ENCODE measurements at regions not wholly inside any gene's neighbourhood (a gene's known extent, or its start where the extent isn't known, plus 50 kb on each side); places are given as distances from the start of the nearest gene placed in this dataset.

DNA sequence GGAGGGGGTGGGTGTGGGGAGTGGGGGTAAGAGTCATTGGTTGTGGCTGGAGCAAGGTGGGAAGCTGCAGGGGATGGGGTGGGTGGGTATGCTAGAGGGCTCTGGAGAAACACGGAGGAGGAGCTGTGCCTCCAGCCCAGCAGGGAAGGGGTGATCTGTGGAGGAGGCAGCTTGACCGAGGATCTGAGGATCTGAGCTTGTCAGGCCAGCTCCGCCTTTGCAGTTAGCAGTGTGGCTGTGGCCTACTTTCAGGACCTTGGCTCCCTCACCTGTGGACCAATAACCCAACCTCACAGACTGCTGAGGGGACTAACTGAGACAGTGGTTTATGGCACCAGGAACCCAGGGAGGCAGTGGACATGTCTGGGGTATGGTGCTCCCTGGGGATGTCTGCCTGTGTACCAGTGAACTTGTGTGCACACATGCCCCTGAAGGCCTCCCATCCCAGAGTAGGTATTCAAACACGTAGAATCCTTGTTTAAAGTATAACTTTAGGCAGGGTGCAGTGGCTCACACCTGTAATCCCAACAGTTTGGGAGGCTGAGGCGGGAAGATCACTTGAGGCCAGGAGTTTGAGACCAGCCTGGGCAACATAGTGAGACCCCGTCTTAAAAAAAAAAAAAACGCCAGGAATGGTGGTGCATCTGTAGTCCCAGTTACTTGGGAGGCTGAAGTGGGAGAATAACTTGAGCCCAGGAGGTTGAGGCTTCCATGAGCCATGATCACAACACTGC, 52.5 kb upstream of the LINGO1 start:
- ATAC-seq (replicated peaks in 6 of 8), result no peak
- Histone ChIP-seq H3K4me3 (no peak overlapping the region), H3K4me1 (replicated peaks in 1 of 2) (peaks cover 6 to 20% of the 10 kb centered on the region in 2 donors), H3K27ac (no peak overlapping the region)
- in situ Hi-C loops (cut with MboI; ENCODE audit: low pct_unique_long_range_greater_than_20kb in 2 of 9, low sequenced_read_pairs in 9 of 9, unreplicated experiment in 9 of 9), result no loop called here
- 0 to 100% (median 100%) methylated on average over 1 to 2 of the region's 7 CpGs; no CpG with 5 or more reads in 2 of the 10 experiments for WGBS, 10 experiments

DNA sequence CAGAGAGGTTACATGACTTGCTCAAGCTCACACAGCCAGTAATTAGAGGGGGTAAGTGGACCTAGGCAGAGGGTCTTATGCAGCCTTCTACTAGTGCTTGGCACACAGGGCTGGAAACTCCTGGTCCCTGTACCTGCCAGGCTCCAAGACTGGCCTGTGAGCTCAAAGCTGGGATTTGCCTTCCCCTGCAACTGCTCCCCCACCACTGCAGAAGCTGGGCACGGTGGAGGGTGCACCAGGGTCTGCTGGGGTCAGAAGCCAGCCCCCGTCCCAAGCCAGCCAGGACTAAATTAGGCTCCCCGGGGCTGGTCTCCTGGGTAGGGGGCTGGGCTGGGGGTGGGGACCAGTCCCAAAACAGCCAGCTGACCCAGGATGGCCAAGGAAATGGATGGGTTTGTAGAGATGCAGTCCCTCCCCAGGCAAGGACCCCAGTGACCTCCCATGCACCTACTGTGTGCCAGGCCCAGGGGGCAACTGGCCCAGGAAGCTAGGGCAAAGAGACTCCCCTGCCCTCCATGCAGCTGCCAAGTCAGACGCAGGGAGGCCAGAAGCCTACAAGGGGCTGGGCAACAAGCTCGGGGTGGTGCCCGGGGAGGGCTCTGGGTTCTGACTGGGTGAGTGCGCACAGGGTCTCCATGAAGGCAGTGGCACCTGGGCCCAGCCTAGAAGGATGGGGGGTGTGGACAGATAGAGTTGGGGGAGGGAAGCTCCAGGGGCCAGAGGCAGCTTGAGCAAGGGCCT, 51.8 kb upstream of the LINGO1 start:
- in situ Hi-C loops (cut with MboI; ENCODE audit: low pct_unique_long_range_greater_than_20kb in 2 of 9, low sequenced_read_pairs in 9 of 9, unreplicated experiment in 9 of 9), result no loop called here

DNA sequence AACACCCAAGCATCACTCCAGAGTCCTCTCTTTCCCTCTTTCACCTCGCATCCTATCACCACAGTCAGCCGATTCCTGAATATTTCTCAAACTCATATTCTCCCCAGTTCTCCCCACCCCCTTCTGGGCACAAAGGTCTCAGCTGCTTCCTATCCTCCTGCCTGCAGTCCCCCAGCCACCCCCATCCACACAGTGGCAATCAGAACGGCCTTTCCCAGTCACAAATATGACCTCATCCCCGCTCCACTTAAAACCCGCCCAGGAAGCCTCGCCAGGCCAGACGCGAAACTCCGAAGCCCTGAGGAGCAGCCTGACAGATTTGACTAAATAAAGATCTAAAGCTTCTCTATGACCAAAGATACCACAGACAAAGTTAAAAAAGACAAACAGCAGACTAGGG, 49.9 kb upstream of the LINGO1 start:
- 49 to 83% (median 68%) methylated on average over 4 to 6 of the region's 9 CpGs; no CpG with 5 or more reads in 5 of the 10 experiments for WGBS, 10 experiments
- in situ Hi-C loops (cut with MboI; ENCODE audit: low pct_unique_long_range_greater_than_20kb in 2 of 9, low sequenced_read_pairs in 9 of 9, unreplicated experiment in 9 of 9), result no loop called here
- ATAC-seq (replicated peaks in 6 of 8), result peak in 3 of 8 experiments; percentile 29 to 59 (median 34)
- H3K4me1 ChIP-seq (replicated peaks in 1 of 2), result peaks cover 6 to 20% of the 10 kb centered on the region in 2 donors
- no peak overlapping the region for H3K27ac ChIP-seq
- no peak overlapping the region for H3K4me3 ChIP-seq

More for the DNA sequence above, 51.8 kb upstream of the LINGO1 start:
- ATAC-seq (replicated peaks in 6 of 8), result no peak
- Histone ChIP-seq H3K4me3 (no peak overlapping the region), H3K27ac (no peak overlapping the region), H3K4me1 (replicated peaks in 1 of 2) (peaks cover 6 to 20% of the 10 kb centered on the region in 2 donors)
- WGBS, 10 experiments, result 100% methylated on average over 2 of the region's 7 CpGs; no CpG with 5 or more reads in 9 of the 10 experiments
